ENCODE measurements at regions not wholly inside any gene's neighbourhood (a gene's known extent, or its start where the extent isn't known, plus 50 kb on each side); places are given as distances from the start of the nearest gene placed in this dataset.

- Histone ChIP-seq H3K4me3 (ENCODE audit: low read depth, low read length) (no peak overlapping the region), H3K36me3 (ENCODE audit: control insufficient read depth, insufficient read depth, low read length) (no peaks in the 10 kb centered on the region), H3K27me3 (ENCODE audit: control insufficient read depth, insufficient read depth, low read length) (no peaks in the 10 kb centered on the region)
- TF ChIP-seq CTCF (IDR thresholded peaks at IDR 0.05; ENCODE audit: insufficient read depth, low read length, poor library complexity, severe bottlenecking), result no peak
- no peak for DNase-seq (ENCODE audit: low read depth)
These were observed 325.3 kb downstream of the GJA1 start for GRCh38 chr6:121760745-121761144.

GRCh38 chr6:121764493-121764892 lies 329.0 kb downstream of the GJA1 start:
- no peaks in the 10 kb centered on the region for H3K27me3 ChIP-seq (ENCODE audit: control insufficient read depth, insufficient read depth, low read length)
- no peak for DNase-seq (ENCODE audit: low read depth)

GRCh38 chr6:121765060-121765459 lies 329.6 kb downstream of the GJA1 start:
- DNase-seq (ENCODE audit: low read depth), result no peak
- TF ChIP-seq CTCF (IDR thresholded peaks at IDR 0.05; ENCODE audit: insufficient read depth, low read length, poor library complexity, severe bottlenecking), result no peak
- Histone ChIP-seq H3K4me3 (ENCODE audit: low read depth, low read length) (no peak overlapping the region), H3K36me3 (ENCODE audit: control insufficient read depth, insufficient read depth, low read length) (no peaks in the 10 kb centered on the region), H3K27me3 (ENCODE audit: control insufficient read depth, insufficient read depth, low read length) (no peaks in the 10 kb centered on the region)

More at GRCh38 chr6:121764493-121764892, 329.0 kb downstream of the GJA1 start:
- no peak for TF ChIP-seq CTCF (IDR thresholded peaks at IDR 0.05; ENCODE audit: insufficient read depth, low read length, poor library complexity, severe bottlenecking)
- no peaks in the 10 kb centered on the region for H3K36me3 ChIP-seq (ENCODE audit: control insufficient read depth, insufficient read depth, low read length)
- H3K4me3 ChIP-seq (ENCODE audit: low read depth, low read length), result no peak overlapping the region

GRCh38 chr6:121767211-121767610 lies 331.8 kb downstream of the GJA1 start:
- no peak for TF ChIP-seq CTCF (IDR thresholded peaks at IDR 0.05; ENCODE audit: insufficient read depth, low read length, poor library complexity, severe bottlenecking)
- no peak for DNase-seq (ENCODE audit: low read depth)
- Histone ChIP-seq H3K36me3 (ENCODE audit: control insufficient read depth, insufficient read depth, low read length) (no peaks in the 10 kb centered on the region), H3K27me3 (ENCODE audit: control insufficient read depth, insufficient read depth, low read length) (no peaks in the 10 kb centered on the region), H3K4me3 (ENCODE audit: low read depth, low read length) (no peak overlapping the region)

GRCh38 chr6:121770943-121771342 lies 335.5 kb downstream of the GJA1 start:
- no peak for TF ChIP-seq CTCF (IDR thresholded peaks at IDR 0.05; ENCODE audit: insufficient read depth, low read length, poor library complexity, severe bottlenecking)
- Histone ChIP-seq H3K36me3 (ENCODE audit: control insufficient read depth, insufficient read depth, low read length) (no peaks in the 10 kb centered on the region), H3K4me3 (ENCODE audit: low read depth, low read length) (no peak overlapping the region), H3K27me3 (ENCODE audit: control insufficient read depth, insufficient read depth, low read length) (no peaks in the 10 kb centered on the region)
- DNase-seq (ENCODE audit: low read depth), result no peak

GRCh38 chr6:121771937-121772720 lies 336.7 kb downstream of the GJA1 start:
- no peak overlapping the region for H3K4me3 ChIP-seq (ENCODE audit: low read depth, low read length)
- DNase-seq (ENCODE audit: low read depth), result no peak
- no peaks in the 10 kb centered on the region for H3K36me3 ChIP-seq (ENCODE audit: control insufficient read depth, insufficient read depth, low read length)
- H3K27me3 ChIP-seq (ENCODE audit: control insufficient read depth, insufficient read depth, low read length), result no peaks in the 10 kb centered on the region
- no peak for TF ChIP-seq CTCF (IDR thresholded peaks at IDR 0.05; ENCODE audit: insufficient read depth, low read length, poor library complexity, severe bottlenecking)

Data from kidney epithelial cell (primary cell).